ENCODE measurements at regions not wholly inside any gene's neighbourhood (a gene's known extent, or its start where the extent isn't known, plus 50 kb on each side); places are given as distances from the start of the nearest gene placed in this dataset.

- Histone ChIP-seq H3K4me2 (no peak overlapping the region), H2AFZ (no peak overlapping the region), H4K20me1 (ENCODE audit: insufficient read depth, poor library complexity, severe bottlenecking) (no peaks in the 10 kb centered on the region), H3K27me3 (no peaks in the 10 kb centered on the region), H3K4me1 (ENCODE audit: insufficient read depth) (no peaks in the 10 kb centered on the region), H3K36me3 (replicated peaks; ENCODE audit: insufficient read depth, low read depth) (no peaks in the 10 kb centered on the region), H3K4me3 (no peak overlapping the region), H3K27ac (no peak overlapping the region), H3K79me2 (no peaks in the 10 kb centered on the region), H3K9me3 (ENCODE audit: low read depth) (no peaks in the 10 kb centered on the region), H3K9me2 (replicated peaks; ENCODE audit: insufficient read depth) (no peaks in the 10 kb centered on the region)
- no peak for DNase-seq (ENCODE audit: low spot score)
- 88% methylated on average over 4 of the region's 4 CpGs for WGBS (ENCODE audit: low lambda C conversion rate, missing lambda C conversion rate)
- TF ChIP-seq, protein P1, sequence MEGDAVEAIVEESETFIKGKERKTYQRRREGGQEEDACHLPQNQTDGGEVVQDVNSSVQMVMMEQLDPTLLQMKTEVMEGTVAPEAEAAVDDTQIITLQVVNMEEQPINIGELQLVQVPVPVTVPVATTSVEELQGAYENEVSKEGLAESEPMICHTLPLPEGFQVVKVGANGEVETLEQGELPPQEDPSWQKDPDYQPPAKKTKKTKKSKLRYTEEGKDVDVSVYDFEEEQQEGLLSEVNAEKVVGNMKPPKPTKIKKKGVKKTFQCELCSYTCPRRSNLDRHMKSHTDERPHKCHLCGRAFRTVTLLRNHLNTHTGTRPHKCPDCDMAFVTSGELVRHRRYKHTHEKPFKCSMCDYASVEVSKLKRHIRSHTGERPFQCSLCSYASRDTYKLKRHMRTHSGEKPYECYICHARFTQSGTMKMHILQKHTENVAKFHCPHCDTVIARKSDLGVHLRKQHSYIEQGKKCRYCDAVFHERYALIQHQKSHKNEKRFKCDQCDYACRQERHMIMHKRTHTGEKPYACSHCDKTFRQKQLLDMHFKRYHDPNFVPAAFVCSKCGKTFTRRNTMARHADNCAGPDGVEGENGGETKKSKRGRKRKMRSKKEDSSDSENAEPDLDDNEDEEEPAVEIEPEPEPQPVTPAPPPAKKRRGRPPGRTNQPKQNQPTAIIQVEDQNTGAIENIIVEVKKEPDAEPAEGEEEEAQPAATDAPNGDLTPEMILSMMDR (IDR thresholded peaks at IDR 0.05; ENCODE audit: poor library complexity), result no peak
- TF ChIP-seq EZH2 (IDR thresholded peaks at IDR 0.05; ENCODE audit: borderline replicate concordance) (no peak), EZH2phosphoT487 (IDR thresholded peaks at IDR 0.05; ENCODE audit: low read depth, severe bottlenecking, unreplicated experiment) (no peak)
These were observed 258.2 kb upstream of the FOXD3 start for GRCh38 chr1:63064135-63064534.

DNA sequence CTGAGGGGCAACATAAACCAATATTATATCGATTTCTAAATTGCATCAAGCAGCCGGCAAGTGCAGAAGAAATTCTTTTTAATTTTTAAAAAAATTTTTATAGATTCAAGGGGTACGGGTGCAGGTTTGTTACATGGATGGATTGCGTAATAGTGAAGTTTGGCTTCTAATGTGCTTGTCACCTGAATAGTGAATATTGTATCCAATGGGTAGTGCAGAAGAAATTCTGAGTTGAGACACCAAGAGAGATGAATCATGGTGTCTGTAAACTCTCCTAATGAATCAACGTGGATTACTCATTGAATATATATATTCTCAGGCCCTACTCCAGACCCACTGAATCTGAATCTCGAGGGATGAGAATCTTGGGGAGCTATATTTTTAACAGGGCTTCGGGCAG is 253.7 kb upstream of the FOXD3 start:
- Histone ChIP-seq H3K9me3 (ENCODE audit: low read depth) (no peaks in the 10 kb centered on the region), H3K4me1 (ENCODE audit: insufficient read depth) (no peaks in the 10 kb centered on the region), H3K36me3 (replicated peaks; ENCODE audit: insufficient read depth, low read depth) (no peaks in the 10 kb centered on the region), H2AFZ (no peak overlapping the region), H3K27me3 (peaks cover 21% of the 10 kb centered on the region), H4K20me1 (ENCODE audit: insufficient read depth, poor library complexity, severe bottlenecking) (no peaks in the 10 kb centered on the region), H3K9me2 (replicated peaks; ENCODE audit: insufficient read depth) (no peaks in the 10 kb centered on the region), H3K79me2 (no peaks in the 10 kb centered on the region), H3K4me3 (no peak overlapping the region), H3K4me2 (no peak overlapping the region), H3K27ac (no peak overlapping the region)
- DNase-seq (ENCODE audit: low spot score), result no peak
- TF ChIP-seq EZH2phosphoT487 (IDR thresholded peaks at IDR 0.05; ENCODE audit: low read depth, severe bottlenecking, unreplicated experiment) (no peak), EZH2 (IDR thresholded peaks at IDR 0.05; ENCODE audit: borderline replicate concordance) (no peak)
- TF ChIP-seq, protein P1 (IDR thresholded peaks at IDR 0.05; ENCODE audit: poor library complexity), result no peak
- WGBS (ENCODE audit: low lambda C conversion rate, missing lambda C conversion rate), result 89% methylated on average over 7 of the region's 7 CpGs

- Histone ChIP-seq H2AFZ (no peak overlapping the region), H3K9me3 (ENCODE audit: low read depth) (no peaks in the 10 kb centered on the region), H3K27me3 (peaks cover 27% of the 10 kb centered on the region), H3K9me2 (replicated peaks; ENCODE audit: insufficient read depth) (no peaks in the 10 kb centered on the region), H3K4me3 (no peak overlapping the region), H3K79me2 (no peaks in the 10 kb centered on the region), H3K4me1 (ENCODE audit: insufficient read depth) (no peaks in the 10 kb centered on the region), H3K36me3 (replicated peaks; ENCODE audit: insufficient read depth, low read depth) (no peaks in the 10 kb centered on the region), H3K27ac (no peak overlapping the region), H3K4me2 (no peak overlapping the region), H4K20me1 (ENCODE audit: insufficient read depth, poor library complexity, severe bottlenecking) (no peaks in the 10 kb centered on the region)
- TF ChIP-seq, protein P1 (IDR thresholded peaks at IDR 0.05; ENCODE audit: poor library complexity), result no peak
- no peak for TF ChIP-seq EZH2 (IDR thresholded peaks at IDR 0.05; ENCODE audit: borderline replicate concordance)
- no peak for TF ChIP-seq EZH2phosphoT487 (IDR thresholded peaks at IDR 0.05; ENCODE audit: low read depth, severe bottlenecking, unreplicated experiment)
- DNase-seq (ENCODE audit: low spot score), result no peak
- WGBS (ENCODE audit: low lambda C conversion rate, missing lambda C conversion rate), result 87% methylated on average over 6 of the region's 6 CpGs
These were observed 253.2 kb upstream of the FOXD3 start for GRCh38 chr1:63069214-63069613.
